Effector memory CD4-positive, alpha-beta T cell (primary cell): ENCODE measurements at regions not wholly inside any gene's neighbourhood (a gene's known extent, or its start where the extent isn't known, plus 50 kb on each side); places are given as distances from the start of the nearest gene placed in this dataset.
"Not testable (repeated sequence)": the region's sequence is repeated elsewhere in the genome, so short reads cannot be mapped to it uniquely, and the experiment has no call there.

Source experiments
- DNase-seq, 3 donors: peaks; one replicate each; pipeline ENCODE4 v3.0.0-alpha.2; 2020
- H3K27ac ChIP-seq: 2 replicates; pipeline ENCODE4 v1.7.0; 2013; ENCODE audit warnings: mild to moderate bottlenecking, low read length, moderate library complexity; ENCODE audit not compliant: insufficient read depth, poor library complexity, severe bottlenecking
- H3K27me3 ChIP-seq: replicated peaks from 2 replicates; pipeline ENCODE4 v1.7.0; 2013; ENCODE audit warnings: mild to moderate bottlenecking, low read length; ENCODE audit not compliant: insufficient read depth, control insufficient read depth, poor library complexity, severe bottlenecking
- H3K36me3 ChIP-seq: 2 replicates; pipeline ENCODE4 v1.7.0; 2013; ENCODE audit warnings: mild to moderate bottlenecking, low read length, moderate library complexity; ENCODE audit not compliant: control insufficient read depth, insufficient read depth
- H3K4me1 ChIP-seq: 2 replicates; pipeline ENCODE4 v1.7.0; 2013; ENCODE audit warnings: low read length, mild to moderate bottlenecking; ENCODE audit not compliant: control insufficient read depth, insufficient read depth, poor library complexity, severe bottlenecking
- H3K4me3 ChIP-seq: 2 replicates; pipeline ENCODE4 v1.7.0; 2013; ENCODE audit warnings: low read length, low read depth, mild to moderate bottlenecking; ENCODE audit not compliant: insufficient read depth, poor library complexity, severe bottlenecking
- H3K9me3 ChIP-seq: 2 replicates; pipeline ENCODE4 v1.7.0; 2013; ENCODE audit warnings: mild to moderate bottlenecking, low read length, moderate library complexity; ENCODE audit not compliant: control insufficient read depth

- Histone ChIP-seq H3K9me3 (no peaks in the 10 kb centered on the region), H3K27ac (no peak overlapping the region), H3K36me3 (no peaks in the 10 kb centered on the region), H3K4me1 (no peaks in the 10 kb centered on the region), H3K27me3 (no peaks in the 10 kb centered on the region), H3K4me3 (no peak overlapping the region)
- no peak for DNase-seq
These were observed 134.2 kb upstream of the TNFSF4 start for GRCh38 chr1:173341307-173341706.

- Histone ChIP-seq H3K27ac (no peak overlapping the region), H3K9me3 (no peaks in the 10 kb centered on the region), H3K4me1 (no peaks in the 10 kb centered on the region), H3K27me3 (no peaks in the 10 kb centered on the region), H3K36me3 (no peaks in the 10 kb centered on the region), H3K4me3 (no peak overlapping the region)
- DNase-seq = no peak
These were observed 134.8 kb upstream of the TNFSF4 start for GRCh38 chr1:173341971-173342370.

GRCh38 chr1:173342736-173343135 lies 134.4 kb upstream of the PRDX6 start:
- Histone ChIP-seq H3K27me3 (no peaks in the 10 kb centered on the region), H3K36me3 (no peaks in the 10 kb centered on the region), H3K27ac (no peak overlapping the region), H3K4me1 (no peaks in the 10 kb centered on the region), H3K4me3 (no peak overlapping the region), H3K9me3 (no peaks in the 10 kb centered on the region)
- no peak for DNase-seq

GRCh38 chr1:173344034-173344743 lies 132.9 kb upstream of the PRDX6 start:
- Histone ChIP-seq H3K4me3 (no peak overlapping the region), H3K36me3 (no peaks in the 10 kb centered on the region), H3K9me3 (no peaks in the 10 kb centered on the region), H3K4me1 (no peaks in the 10 kb centered on the region), H3K27me3 (no peaks in the 10 kb centered on the region), H3K27ac (no peak overlapping the region)
- no peak for DNase-seq

- Histone ChIP-seq H3K4me3 (no peak overlapping the region), H3K36me3 (no peaks in the 10 kb centered on the region), H3K27me3 (no peaks in the 10 kb centered on the region), H3K4me1 (no peaks in the 10 kb centered on the region), H3K9me3 (no peaks in the 10 kb centered on the region), H3K27ac (no peak overlapping the region)
- DNase-seq = no peak
These were observed 129.8 kb upstream of the PRDX6 start for GRCh38 chr1:173347282-173347818.

- H3K9me3 ChIP-seq, H3K27me3 ChIP-seq, H3K4me3 ChIP-seq, H3K4me1 ChIP-seq, H3K36me3 ChIP-seq, DNase-seq, H3K27ac ChIP-seq: not testable (repeated sequence)
These were observed 124.5 kb upstream of the PRDX6 start for GRCh38 chr1:173352635-173353034.

GRCh38 chr1:173353350-173353749 lies 123.8 kb upstream of the PRDX6 start:
- Histone ChIP-seq H3K4me3 (no peak overlapping the region), H3K36me3 (no peaks in the 10 kb centered on the region), H3K9me3 (peaks cover 5% of the 10 kb centered on the region), H3K27ac (no peak overlapping the region), H3K27me3 (no peaks in the 10 kb centered on the region), H3K4me1 (no peaks in the 10 kb centered on the region)
- no peak for DNase-seq

GRCh38 chr1:173354937-173355280 lies 122.2 kb upstream of the PRDX6 start:
- Histone ChIP-seq H3K9me3 (peaks cover 5% of the 10 kb centered on the region), H3K36me3 (no peaks in the 10 kb centered on the region), H3K27me3 (no peaks in the 10 kb centered on the region), H3K27ac (no peak overlapping the region), H3K4me1 (no peaks in the 10 kb centered on the region), H3K4me3 (no peak overlapping the region)
- DNase-seq = no peak

GRCh38 chr1:173355281-173356031 lies 121.7 kb upstream of the PRDX6 start:
- H3K27ac ChIP-seq = no peak overlapping the region
- no peak for DNase-seq

GRCh38 chr1:173356191-173356762 lies 120.9 kb upstream of the PRDX6 start:
- Histone ChIP-seq H3K27me3 (no peaks in the 10 kb centered on the region), H3K4me3 (no peak overlapping the region), H3K36me3 (no peaks in the 10 kb centered on the region), H3K4me1 (no peaks in the 10 kb centered on the region), H3K9me3 (peaks cover 5% of the 10 kb centered on the region), H3K27ac (no peak overlapping the region)
- no peak for DNase-seq

More at GRCh38 chr1:173355281-173356031, 121.7 kb upstream of the PRDX6 start:
- Histone ChIP-seq H3K4me3 (no peak overlapping the region), H3K36me3 (no peaks in the 10 kb centered on the region), H3K9me3 (peaks cover 5% of the 10 kb centered on the region), H3K4me1 (no peaks in the 10 kb centered on the region), H3K27me3 (no peaks in the 10 kb centered on the region)
